ENCODE measurements at regions not wholly inside any gene's neighbourhood (a gene's known extent, or its start where the extent isn't known, plus 50 kb on each side); places are given as distances from the start of the nearest gene placed in this dataset.

GRCh38 chr13:109366525-109366924, 419.9 kb downstream of the IRS2 start:
- no peaks in the 10 kb centered on the region for H3F3A ChIP-seq (ENCODE audit: insufficient read depth)
- peak; percentile 27 for DNase-seq
- 65 to 70% methylated on average over 2 of the region's 2 CpGs for WGBS, 2 experiments (ENCODE audit: low coverage in 1 of 2, low lambda C conversion rate in 2 of 2, missing lambda C conversion rate in 2 of 2)
- H3K27ac ChIP-seq = no peak overlapping the region
- no peaks in the 10 kb centered on the region for H3K4me1 ChIP-seq (ENCODE audit: insufficient read depth)
- H2AFZ ChIP-seq = no peak overlapping the region
- H3K27me3 ChIP-seq (replicated peaks; ENCODE audit: insufficient read depth) = no peaks in the 10 kb centered on the region
- TF ChIP-seq EZH2phosphoT487 (IDR thresholded peaks at IDR 0.05; ENCODE audit: insufficient read depth, low read depth) (no peak), EZH2 (IDR thresholded peaks at IDR 0.05; ENCODE audit: insufficient read depth, poor library complexity, severe bottlenecking) (no peak)
- no peak overlapping the region for H3K9ac ChIP-seq
- no peaks in the 10 kb centered on the region for H4K20me1 ChIP-seq (ENCODE audit: insufficient read depth)
- no peaks in the 10 kb centered on the region for H3K79me2 ChIP-seq (ENCODE audit: insufficient read depth)
- no peak overlapping the region for H3K4me2 ChIP-seq (ENCODE audit: unreplicated experiment)
- no peaks in the 10 kb centered on the region for H3K9me2 ChIP-seq (ENCODE audit: insufficient read depth)
- no peaks in the 10 kb centered on the region for H3K9me3 ChIP-seq (ENCODE audit: low read depth)
- H3K4me3 ChIP-seq = no peak overlapping the region
- in situ Hi-C loops (cut with MboI) = no loop called here
- H3K36me3 ChIP-seq (ENCODE audit: low read depth) = no peaks in the 10 kb centered on the region

- Histone ChIP-seq H3K27me3 (replicated peaks; ENCODE audit: insufficient read depth) (no peaks in the 10 kb centered on the region), H3K9me3 (ENCODE audit: low read depth) (no peaks in the 10 kb centered on the region), H3K27ac (no peak overlapping the region), H3K36me3 (ENCODE audit: low read depth) (no peaks in the 10 kb centered on the region), H3K4me3 (no peak overlapping the region), H3K9ac (no peak overlapping the region), H3K4me2 (ENCODE audit: unreplicated experiment) (no peak overlapping the region), H3F3A (ENCODE audit: insufficient read depth) (no peaks in the 10 kb centered on the region), H4K20me1 (ENCODE audit: insufficient read depth) (no peaks in the 10 kb centered on the region), H3K79me2 (ENCODE audit: insufficient read depth) (no peaks in the 10 kb centered on the region), H2AFZ (no peak overlapping the region), H3K9me2 (ENCODE audit: insufficient read depth) (no peaks in the 10 kb centered on the region), H3K4me1 (ENCODE audit: insufficient read depth) (no peaks in the 10 kb centered on the region)
- no peak for DNase-seq
- WGBS, 2 experiments (ENCODE audit: low coverage in 1 of 2, low lambda C conversion rate in 2 of 2, missing lambda C conversion rate in 2 of 2) = 33 to 38% methylated on average over 6 of the region's 6 CpGs
- in situ Hi-C loops (cut with MboI) = no loop called here
- no peak for TF ChIP-seq EZH2 (IDR thresholded peaks at IDR 0.05; ENCODE audit: insufficient read depth, poor library complexity, severe bottlenecking)
- TF ChIP-seq EZH2phosphoT487 (IDR thresholded peaks at IDR 0.05; ENCODE audit: insufficient read depth, low read depth) = no peak
Measured at GRCh38 chr13:109363431-109363830, 423.0 kb downstream of the IRS2 start.

GRCh38 chr13:109362616-109363015, 423.8 kb downstream of the IRS2 start:
- H3K27me3 ChIP-seq (replicated peaks; ENCODE audit: insufficient read depth) = no peaks in the 10 kb centered on the region
- no peak for TF ChIP-seq EZH2 (IDR thresholded peaks at IDR 0.05; ENCODE audit: insufficient read depth, poor library complexity, severe bottlenecking)
- no peak for TF ChIP-seq EZH2phosphoT487 (IDR thresholded peaks at IDR 0.05; ENCODE audit: insufficient read depth, low read depth)
- no peak overlapping the region for H3K9ac ChIP-seq
- H3K4me3 ChIP-seq = no peak overlapping the region
- H4K20me1 ChIP-seq (ENCODE audit: insufficient read depth) = no peaks in the 10 kb centered on the region
- no peak overlapping the region for H2AFZ ChIP-seq
- no peak for DNase-seq
- WGBS, 2 experiments (ENCODE audit: low coverage in 1 of 2, low lambda C conversion rate in 2 of 2, missing lambda C conversion rate in 2 of 2) = 8 to 10% methylated on average over 2 of the region's 2 CpGs
- H3K4me2 ChIP-seq (ENCODE audit: unreplicated experiment) = no peak overlapping the region
- no peaks in the 10 kb centered on the region for H3K9me2 ChIP-seq (ENCODE audit: insufficient read depth)
- no peaks in the 10 kb centered on the region for H3K36me3 ChIP-seq (ENCODE audit: low read depth)
- in situ Hi-C loops (cut with MboI) = no loop called here
- no peaks in the 10 kb centered on the region for H3K79me2 ChIP-seq (ENCODE audit: insufficient read depth)
- no peaks in the 10 kb centered on the region for H3F3A ChIP-seq (ENCODE audit: insufficient read depth)
- H3K4me1 ChIP-seq (ENCODE audit: insufficient read depth) = no peaks in the 10 kb centered on the region
- no peaks in the 10 kb centered on the region for H3K9me3 ChIP-seq (ENCODE audit: low read depth)
- no peak overlapping the region for H3K27ac ChIP-seq

GRCh38 chr13:109361562-109362289, 424.7 kb downstream of the IRS2 start:
- TF ChIP-seq EZH2 (IDR thresholded peaks at IDR 0.05; ENCODE audit: insufficient read depth, poor library complexity, severe bottlenecking) (no peak), EZH2phosphoT487 (IDR thresholded peaks at IDR 0.05; ENCODE audit: insufficient read depth, low read depth) (no peak)
- in situ Hi-C loops (cut with MboI) = no loop called here
- Histone ChIP-seq H3K9me3 (ENCODE audit: low read depth) (no peaks in the 10 kb centered on the region), H2AFZ (no peak overlapping the region), H3K9me2 (ENCODE audit: insufficient read depth) (no peaks in the 10 kb centered on the region), H3F3A (ENCODE audit: insufficient read depth) (no peaks in the 10 kb centered on the region), H3K4me2 (ENCODE audit: unreplicated experiment) (no peak overlapping the region), H3K4me1 (ENCODE audit: insufficient read depth) (no peaks in the 10 kb centered on the region), H3K4me3 (no peak overlapping the region), H3K9ac (no peak overlapping the region), H4K20me1 (ENCODE audit: insufficient read depth) (no peaks in the 10 kb centered on the region), H3K36me3 (ENCODE audit: low read depth) (no peaks in the 10 kb centered on the region), H3K27ac (no peak overlapping the region), H3K79me2 (ENCODE audit: insufficient read depth) (no peaks in the 10 kb centered on the region), H3K27me3 (replicated peaks; ENCODE audit: insufficient read depth) (no peaks in the 10 kb centered on the region)
- DNase-seq = no peak
- WGBS, 2 experiments (ENCODE audit: low coverage in 1 of 2, low lambda C conversion rate in 2 of 2, missing lambda C conversion rate in 2 of 2) = 34 to 47% methylated on average over 11 of the region's 11 CpGs
